Uterus (tissue), 3 donors: ENCODE measurements at regions not wholly inside any gene's neighbourhood (a gene's known extent, or its start where the extent isn't known, plus 50 kb on each side); places are given as distances from the start of the nearest gene placed in this dataset.
"Not testable (repeated sequence)": the region's sequence is repeated elsewhere in the genome, so short reads cannot be mapped to it uniquely, and the experiment has no call there.

Experiments used
- DNase-seq, 2 donors: peaks; one replicate each; pipeline ENCODE4 v3.0.0-alpha.2; 2019 to 2020
- H3K27ac ChIP-seq, 2 donors: fragments of 200-600 bp; sonication (generic); 1 replicate in 1 of 2; 2 replicates in 1 of 2; pipeline ENCODE4 v1.5.1; 2016 to 2018
- H3K27me3 ChIP-seq, 2 donors: fragments of 200-600 bp; sonication (generic); one replicate each; pipeline ENCODE4 v1.5.1; 2018 to 2019; ENCODE audit warnings: control low read depth in 1 of 2
- H3K36me3 ChIP-seq, 2 donors: fragments of 200-600 bp; sonication (generic); one replicate each; pipeline ENCODE4 v1.5.1; 2019; ENCODE audit warnings: control low read depth in 1 of 2
- H3K4me1 ChIP-seq, 2 donors: fragments of 200-600 bp; sonication (generic); one replicate each; pipeline ENCODE4 v1.5.1; 2018 to 2019; ENCODE audit warnings: control low read depth in 1 of 2
- H3K4me3 ChIP-seq, 2 donors: fragments of 200-600 bp; sonication (generic); 1 replicate in 1 of 2; 2 replicates in 1 of 2; pipeline ENCODE4 v1.5.1; 2018 to 2019; ENCODE audit warnings: mild to moderate bottlenecking in 1 of 2
- H3K9me3 ChIP-seq, 2 donors: fragments of 200-600 bp; sonication (generic); one replicate each; pipeline ENCODE4 v1.5.1; 2019; ENCODE audit warnings: control low read depth in 1 of 2
- POLR2A ChIP-seq, 2 donors: fragments of 450-650 bp; IDR thresholded peaks; one replicate each; pipeline ENCODE4 v1.6.1; 2016; ENCODE audit warnings: antibody characterized with exemption in 2 of 2, mild to moderate bottlenecking in 1 of 2, moderate library complexity in 1 of 2
- intact Hi-C: fragments of 100-400 bp; cut with DNase I; formaldehyde crosslinking; loops from one replicate; pipeline ENCODE4 v1.15.1; 2023; ENCODE audit warnings: low total_unique reads
- TF ChIP-seq, protein P1 (sequence below), 4 experiments: fragments of 200-600 bp in 2 of 4; fragments of 450-650 bp in 2 of 4; sonication (generic) in 2 of 4; IDR thresholded peaks; one replicate each; pipeline ENCODE4 v1.5.1; 2016 to 2019; ENCODE audit warnings: antibody characterized with exemption in 4 of 4, mild to moderate bottlenecking in 2 of 4, moderate library complexity in 1 of 4
- donor health status: DM: yes; HTN: yes; CAD: no.

DNA sequence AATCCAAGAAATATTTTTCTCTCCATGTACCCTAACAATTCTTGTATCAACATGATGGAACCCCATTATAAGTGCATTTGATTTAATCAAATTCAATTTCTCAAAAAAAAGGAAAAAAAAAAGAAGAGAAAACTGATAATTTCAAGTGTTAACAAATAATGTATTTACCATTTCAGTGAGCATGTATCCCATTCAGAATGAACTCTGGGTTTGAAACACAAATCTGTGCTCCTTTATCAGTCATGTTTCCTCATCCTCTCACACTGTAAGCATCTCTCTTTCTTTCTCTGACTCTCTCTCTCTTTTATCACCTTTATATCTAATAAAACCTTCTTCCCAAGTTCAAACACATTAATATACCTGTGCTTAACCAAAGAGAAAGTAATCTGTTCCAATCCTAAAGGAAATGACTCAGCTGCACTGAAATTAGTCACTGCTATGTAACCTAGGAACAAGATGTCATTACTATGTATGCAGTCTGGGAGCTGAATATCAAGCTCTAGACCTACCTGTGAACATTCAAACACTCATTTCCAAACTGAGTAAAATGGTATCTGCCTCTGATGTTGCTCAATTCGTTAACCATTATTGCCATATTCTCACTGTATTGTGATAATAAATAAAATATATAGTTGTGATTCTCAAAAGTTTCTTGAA lies 135.0 kb upstream of the LRIG3 start:
- Histone ChIP-seq H3K36me3 (no peaks in the 10 kb centered on the region), H3K27me3 (no peaks in the 10 kb centered on the region), H3K27ac (no peak overlapping the region), H3K4me1 (no peaks in the 10 kb centered on the region), H3K4me3 (no peak overlapping the region), H3K9me3 (no peaks in the 10 kb centered on the region)
- no peak for DNase-seq
- no peak for TF ChIP-seq POLR2A (IDR thresholded peaks at IDR 0.05)
- TF ChIP-seq, protein P1, sequence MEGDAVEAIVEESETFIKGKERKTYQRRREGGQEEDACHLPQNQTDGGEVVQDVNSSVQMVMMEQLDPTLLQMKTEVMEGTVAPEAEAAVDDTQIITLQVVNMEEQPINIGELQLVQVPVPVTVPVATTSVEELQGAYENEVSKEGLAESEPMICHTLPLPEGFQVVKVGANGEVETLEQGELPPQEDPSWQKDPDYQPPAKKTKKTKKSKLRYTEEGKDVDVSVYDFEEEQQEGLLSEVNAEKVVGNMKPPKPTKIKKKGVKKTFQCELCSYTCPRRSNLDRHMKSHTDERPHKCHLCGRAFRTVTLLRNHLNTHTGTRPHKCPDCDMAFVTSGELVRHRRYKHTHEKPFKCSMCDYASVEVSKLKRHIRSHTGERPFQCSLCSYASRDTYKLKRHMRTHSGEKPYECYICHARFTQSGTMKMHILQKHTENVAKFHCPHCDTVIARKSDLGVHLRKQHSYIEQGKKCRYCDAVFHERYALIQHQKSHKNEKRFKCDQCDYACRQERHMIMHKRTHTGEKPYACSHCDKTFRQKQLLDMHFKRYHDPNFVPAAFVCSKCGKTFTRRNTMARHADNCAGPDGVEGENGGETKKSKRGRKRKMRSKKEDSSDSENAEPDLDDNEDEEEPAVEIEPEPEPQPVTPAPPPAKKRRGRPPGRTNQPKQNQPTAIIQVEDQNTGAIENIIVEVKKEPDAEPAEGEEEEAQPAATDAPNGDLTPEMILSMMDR (IDR thresholded peaks at IDR 0.05): no peak
- intact Hi-C loops: no loop called here

GRCh38 chr12:59053266-59053899 lies 133.1 kb upstream of the LRIG3 start:
- H3K27ac ChIP-seq, DNase-seq, H3K4me3 ChIP-seq, H3K4me1 ChIP-seq, H3K27me3 ChIP-seq, H3K9me3 ChIP-seq, intact Hi-C loops, H3K36me3 ChIP-seq: not testable (repeated sequence)

GRCh38 chr12:59046763-59047534 lies 126.6 kb upstream of the LRIG3 start:
- no peak for DNase-seq
- Histone ChIP-seq H3K4me3 (no peak overlapping the region), H3K4me1 (no peaks in the 10 kb centered on the region), H3K27ac (no peak overlapping the region), H3K36me3 (no peaks in the 10 kb centered on the region), H3K27me3 (no peaks in the 10 kb centered on the region), H3K9me3 (no peaks in the 10 kb centered on the region)
- intact Hi-C loops: no loop called here
- TF ChIP-seq POLR2A (IDR thresholded peaks at IDR 0.05): no peak
- TF ChIP-seq, protein P1 (IDR thresholded peaks at IDR 0.05): no peak

DNA sequence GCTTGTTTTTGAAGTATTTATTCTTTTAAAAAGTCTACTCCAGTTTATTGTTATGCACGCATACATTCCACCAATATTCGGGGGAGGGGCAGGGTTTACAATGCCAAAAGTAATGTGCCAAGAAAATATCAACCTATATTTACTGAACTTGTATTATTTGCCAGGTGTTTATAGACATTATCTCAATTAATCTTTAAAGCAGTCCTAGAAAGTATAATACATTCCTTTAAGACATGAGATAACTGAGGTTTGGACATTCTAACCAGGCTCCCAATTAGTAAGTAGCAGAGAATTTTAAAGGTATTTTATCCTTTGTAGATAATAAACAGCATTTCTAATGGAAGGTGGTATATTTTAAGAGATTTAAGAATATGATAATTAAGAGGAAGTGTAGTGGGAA lies 124.5 kb upstream of the LRIG3 start:
- H3K4me3 ChIP-seq: no peak overlapping the region
- no peaks in the 10 kb centered on the region for H3K9me3 ChIP-seq
- no peaks in the 10 kb centered on the region for H3K4me1 ChIP-seq
- no peaks in the 10 kb centered on the region for H3K27me3 ChIP-seq
- no peak overlapping the region for H3K27ac ChIP-seq
- DNase-seq: no peak
- no peak for TF ChIP-seq POLR2A (IDR thresholded peaks at IDR 0.05)
- TF ChIP-seq, protein P1 (IDR thresholded peaks at IDR 0.05): no peak
- intact Hi-C loops: no loop called here
- H3K36me3 ChIP-seq: no peaks in the 10 kb centered on the region

- no peak overlapping the region for H3K4me3 ChIP-seq
- intact Hi-C loops: no loop called here
Measured at GRCh38 chr12:59041241-59042121, 121.2 kb upstream of the LRIG3 start.

More at GRCh38 chr12:59041241-59042121, 121.2 kb upstream of the LRIG3 start:
- Histone ChIP-seq H3K36me3 (no peaks in the 10 kb centered on the region), H3K9me3 (no peaks in the 10 kb centered on the region), H3K27me3 (no peaks in the 10 kb centered on the region), H3K27ac (peak overlapping the region; percentile 51 to 65), H3K4me1 (no peaks in the 10 kb centered on the region)
- TF ChIP-seq, protein P1 (IDR thresholded peaks at IDR 0.05): no peak
- TF ChIP-seq POLR2A (IDR thresholded peaks at IDR 0.05): no peak
- no peak for DNase-seq
